SK-N-MC (cell line): ENCODE measurements at regions not wholly inside any gene's neighbourhood (a gene's known extent, or its start where the extent isn't known, plus 50 kb on each side); places are given as distances from the start of the nearest gene placed in this dataset.
"Not testable (repeated sequence)": the region's sequence is repeated elsewhere in the genome, so short reads cannot be mapped to it uniquely, and the experiment has no call there.

Source experiments
- DNase-seq: peaks from one replicate; pipeline ENCODE4 v3.0.0-alpha.2; 2011; ENCODE audit warnings: low read depth, low spot score
- H3K27ac ChIP-seq: fragments of 200-600 bp; sonication (generic); 2 replicates; pipeline ENCODE4 v1.5.1; 2016; ENCODE audit warnings: mixed run types
- H3K36me3 ChIP-seq: fragments of 200-600 bp; sonication (generic); 2 replicates; pipeline ENCODE4 v1.6.1; 2017; ENCODE audit warnings: antibody characterized with exemption, low read length, mixed read lengths; ENCODE audit not compliant: insufficient read depth
- H3K4me3 ChIP-seq: fragments of 200-600 bp; sonication (generic); 2 replicates; pipeline ENCODE4 v1.5.1; 2016
- H3K9ac ChIP-seq: fragments of 200-600 bp; sonication (generic); 2 replicates; pipeline ENCODE4 v1.8.0; 2017; ENCODE audit warnings: mixed run types, mixed read lengths; ENCODE audit not compliant: insufficient read length
- H3K9me3 ChIP-seq: fragments of 200-600 bp; sonication (generic); 2 replicates; pipeline ENCODE4 v1.6.1; 2017; ENCODE audit warnings: low read depth, mild to moderate bottlenecking, antibody characterized with exemption, low read length, moderate library complexity, mixed read lengths
- EZH2 ChIP-seq: fragments of 200-600 bp; sonication (generic); IDR thresholded peaks from one replicate; pipeline ENCODE4 v1.6.1; 2017; ENCODE audit warnings: antibody characterized with exemption
- FOXP2 ChIP-seq: optimal IDR thresholded peaks from 2 replicates; pipeline ENCODE3; 2011; ENCODE audit warnings: mild to moderate bottlenecking, moderate library complexity; ENCODE audit not compliant: insufficient read depth; ENCODE audit errors: extremely low read length, control extremely low read depth
- POLR2AphosphoS5 ChIP-seq: IDR thresholded peaks from 2 replicates; pipeline ENCODE4 v1.6.1; 2012; ENCODE audit warnings: mild to moderate bottlenecking, low read depth, low read length, borderline replicate concordance

GRCh38 chr14:53840444-53840843, 116.2 kb downstream of the BMP4 start:
- Histone ChIP-seq H3K9ac (no peak overlapping the region), H3K4me3 (no peak overlapping the region), H3K27ac (no peak overlapping the region), H3K9me3 (no peaks in the 10 kb centered on the region), H3K36me3 (no peaks in the 10 kb centered on the region)
- no peak for DNase-seq
- TF ChIP-seq EZH2: no peak
- no peak for TF ChIP-seq FOXP2
- no peak for TF ChIP-seq POLR2AphosphoS5

DNA sequence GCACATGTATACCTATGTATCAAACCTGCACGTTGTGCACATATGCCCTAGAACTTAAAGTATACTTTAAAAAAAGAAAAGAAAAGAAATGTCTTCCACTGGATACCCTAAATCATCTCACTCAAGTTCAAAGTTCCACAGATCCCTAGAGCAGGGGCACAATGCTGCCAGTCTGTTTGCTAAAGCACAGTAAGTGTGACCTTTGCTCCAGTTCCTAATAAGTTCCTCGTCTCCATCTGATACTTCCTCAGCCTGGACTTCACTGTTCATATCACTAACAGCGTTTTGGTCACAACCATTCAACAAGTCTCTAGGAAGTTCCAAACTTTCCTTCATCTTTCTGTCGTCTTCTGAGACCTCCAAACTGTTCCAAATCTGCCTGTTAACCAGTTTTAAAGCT, 118.3 kb downstream of the BMP4 start:
- H3K4me3 ChIP-seq: no peak overlapping the region
- no peak for DNase-seq
- H3K27ac ChIP-seq: no peak overlapping the region
- TF ChIP-seq POLR2AphosphoS5 (no peak), EZH2 (no peak), FOXP2 (no peak)
- no peaks in the 10 kb centered on the region for H3K36me3 ChIP-seq
- no peaks in the 10 kb centered on the region for H3K9me3 ChIP-seq
- H3K9ac ChIP-seq: no peak overlapping the region

- not testable (repeated sequence) for H3K9me3 ChIP-seq, DNase-seq, H3K36me3 ChIP-seq, H3K9ac ChIP-seq, H3K27ac ChIP-seq, H3K4me3 ChIP-seq
Measured at GRCh38 chr14:53837656-53838055, 119.0 kb downstream of the BMP4 start.

DNA sequence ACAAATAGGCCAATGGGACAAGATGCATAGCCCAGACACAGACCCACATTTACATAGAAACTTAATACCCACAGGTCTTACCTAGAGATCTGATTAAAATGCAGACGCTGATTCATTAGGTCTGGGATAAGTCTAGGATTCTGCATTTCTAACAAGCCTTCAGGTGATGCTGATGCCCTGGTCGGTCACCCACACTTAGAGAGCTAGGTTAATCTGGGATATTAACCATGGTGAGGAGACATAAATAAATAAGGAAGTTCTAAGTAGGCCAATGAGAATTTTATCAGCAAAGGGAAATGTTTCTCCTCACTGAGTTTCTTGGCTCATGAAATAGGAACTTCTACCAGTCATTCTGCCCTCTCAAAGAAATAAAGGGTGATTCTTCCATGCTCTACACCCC, 120.1 kb downstream of the BMP4 start:
- no peaks in the 10 kb centered on the region for H3K36me3 ChIP-seq
- H3K4me3 ChIP-seq: no peak overlapping the region
- no peak for DNase-seq
- H3K27ac ChIP-seq: no peak overlapping the region
- no peak for TF ChIP-seq FOXP2
- no peak for TF ChIP-seq POLR2AphosphoS5
- TF ChIP-seq EZH2: no peak
- H3K9me3 ChIP-seq: no peaks in the 10 kb centered on the region
- H3K9ac ChIP-seq: no peak overlapping the region

- DNase-seq: no peak
- no peaks in the 10 kb centered on the region for H3K36me3 ChIP-seq
- TF ChIP-seq EZH2 (no peak), FOXP2 (no peak), POLR2AphosphoS5 (no peak)
- H3K4me3 ChIP-seq: no peak overlapping the region
- no peaks in the 10 kb centered on the region for H3K9me3 ChIP-seq
- no peak overlapping the region for H3K27ac ChIP-seq
- no peak overlapping the region for H3K9ac ChIP-seq
Measured at GRCh38 chr14:53828820-53829219, 127.8 kb downstream of the BMP4 start.

DNA sequence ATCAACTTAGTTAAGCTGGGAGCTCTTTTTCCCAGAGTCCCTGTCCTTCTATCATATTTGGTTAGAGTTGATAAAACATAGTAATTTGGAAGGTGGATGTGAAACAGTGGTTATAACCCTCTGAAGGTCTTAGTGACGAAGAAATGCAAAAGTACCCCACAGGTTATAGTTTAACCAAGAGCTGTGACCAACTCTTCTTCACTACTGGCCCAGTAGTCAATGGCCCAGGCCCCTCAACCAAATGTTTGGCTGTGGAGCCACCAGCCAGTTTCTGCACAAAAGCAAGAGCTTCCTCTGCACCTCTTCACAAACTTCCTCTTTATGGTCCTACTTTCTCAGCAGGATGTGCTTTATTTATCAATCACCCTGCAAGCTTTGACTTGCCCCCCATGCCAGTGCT, 132.6 kb downstream of the BMP4 start:
- no peak overlapping the region for H3K4me3 ChIP-seq
- H3K9ac ChIP-seq: no peak overlapping the region
- no peaks in the 10 kb centered on the region for H3K9me3 ChIP-seq
- H3K36me3 ChIP-seq: no peaks in the 10 kb centered on the region
- no peak for DNase-seq
- TF ChIP-seq FOXP2: no peak
- no peak for TF ChIP-seq POLR2AphosphoS5
- no peak for TF ChIP-seq EZH2
- no peak overlapping the region for H3K27ac ChIP-seq

GRCh38 chr14:53814392-53814791, 142.2 kb downstream of the BMP4 start:
- Histone ChIP-seq H3K36me3 (no peaks in the 10 kb centered on the region), H3K9me3 (no peaks in the 10 kb centered on the region), H3K4me3 (no peak overlapping the region), H3K9ac (no peak overlapping the region), H3K27ac (no peak overlapping the region)
- no peak for DNase-seq
- TF ChIP-seq POLR2AphosphoS5 (no peak), FOXP2 (no peak), EZH2 (no peak)

DNA sequence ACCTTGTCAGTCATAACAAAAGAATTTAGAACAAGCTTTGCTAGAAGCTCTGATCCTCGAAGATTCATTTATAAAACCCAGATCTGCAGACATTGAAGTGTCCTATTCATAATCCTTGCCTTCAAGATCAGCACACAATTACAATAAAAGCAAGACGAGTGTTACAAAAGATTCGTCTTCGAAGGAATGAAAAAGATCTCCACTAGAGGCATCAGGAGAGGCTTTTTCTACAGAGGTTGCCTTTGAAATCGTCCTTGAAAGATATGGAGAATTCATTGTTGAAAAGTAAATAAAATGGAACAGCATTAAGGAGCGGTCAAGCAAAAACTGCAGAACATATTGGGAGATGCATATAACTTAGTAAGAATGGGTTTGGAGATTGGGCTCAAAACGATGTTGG, 146.4 kb downstream of the BMP4 start:
- Histone ChIP-seq H3K9ac (no peak overlapping the region), H3K9me3 (no peaks in the 10 kb centered on the region), H3K27ac (no peak overlapping the region), H3K4me3 (no peak overlapping the region), H3K36me3 (no peaks in the 10 kb centered on the region)
- TF ChIP-seq EZH2 (no peak), POLR2AphosphoS5 (no peak), FOXP2 (no peak)
- DNase-seq: no peak

DNA sequence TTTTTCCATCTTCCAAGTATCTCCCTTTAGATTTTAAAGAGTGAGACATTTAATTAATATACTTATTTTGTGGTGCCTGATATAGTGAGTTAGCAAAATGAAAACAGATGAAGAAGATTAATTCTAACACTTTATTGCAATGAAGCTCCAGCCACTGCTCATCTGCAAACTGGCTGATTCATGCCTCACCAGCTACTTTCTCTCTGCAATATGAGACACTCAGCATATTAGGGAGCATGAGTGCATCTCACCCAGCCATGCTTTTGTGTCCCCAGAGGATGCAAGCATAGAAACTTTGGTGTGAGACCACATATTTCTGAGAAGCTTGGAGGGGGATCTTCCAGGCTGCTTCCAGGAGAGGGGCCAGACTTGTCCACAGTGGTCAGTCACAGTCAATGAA, 148.6 kb downstream of the BMP4 start:
- H3K4me3 ChIP-seq: no peak overlapping the region
- no peaks in the 10 kb centered on the region for H3K36me3 ChIP-seq
- H3K27ac ChIP-seq: no peak overlapping the region
- no peak for DNase-seq
- H3K9ac ChIP-seq: no peak overlapping the region
- TF ChIP-seq POLR2AphosphoS5 (no peak), EZH2 (no peak), FOXP2 (no peak)
- H3K9me3 ChIP-seq: no peaks in the 10 kb centered on the region
